GM19452 (cell line): ENCODE measurements at regions not wholly inside any gene's neighbourhood (a gene's known extent, or its start where the extent isn't known, plus 50 kb on each side); places are given as distances from the start of the nearest gene placed in this dataset.
"Not testable (repeated sequence)": the region's sequence is repeated elsewhere in the genome, so short reads cannot be mapped to it uniquely, and the experiment has no call there.

ENCODE experiments used
- ATAC-seq: cut with Tn5 transposase; IDR thresholded peaks from one replicate; pipeline ENCODE4 v1.9.1; 2021; ENCODE audit not compliant: unreplicated experiment

DNA sequence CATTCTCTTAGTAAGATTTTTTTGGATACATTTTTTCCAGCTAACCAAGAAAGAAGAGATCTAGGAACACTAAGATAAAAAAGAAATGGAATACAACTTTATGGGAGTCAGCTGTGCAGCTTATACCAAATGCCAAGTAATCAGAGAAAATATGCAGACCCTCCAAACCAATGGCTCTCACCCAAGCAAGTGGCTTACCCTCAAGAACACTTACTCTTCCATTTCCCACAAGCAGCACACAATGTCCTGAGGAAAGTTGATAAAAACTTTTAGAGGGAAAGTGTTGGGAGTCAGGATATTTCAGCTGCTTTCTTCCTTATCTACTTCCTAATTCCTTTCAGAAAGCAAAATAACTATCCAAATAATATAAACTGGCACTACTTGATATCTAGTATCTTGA is 631.8 kb downstream of the RWDD3 start:
- no peak for ATAC-seq

DNA sequence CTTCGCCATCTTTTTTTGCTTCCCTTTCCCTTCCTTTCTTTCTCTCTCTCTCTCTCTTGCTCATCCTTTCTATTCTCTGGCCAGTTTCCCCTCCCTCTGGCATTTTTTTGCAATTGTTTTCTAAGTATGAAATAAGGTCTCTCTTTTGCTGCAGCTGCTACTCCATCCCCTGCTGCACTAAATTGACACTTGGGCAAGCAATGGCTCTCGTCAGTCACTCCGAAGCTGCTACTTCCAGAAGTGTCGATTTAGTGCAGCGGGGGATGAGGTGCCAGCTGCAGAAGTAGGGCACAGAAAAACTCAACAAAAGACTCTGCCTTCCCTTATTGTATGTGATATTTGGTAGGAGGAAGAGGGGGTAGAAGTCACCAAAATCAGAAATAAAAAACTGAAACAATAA is 642.3 kb downstream of the RWDD3 start:
- no peak for ATAC-seq

DNA sequence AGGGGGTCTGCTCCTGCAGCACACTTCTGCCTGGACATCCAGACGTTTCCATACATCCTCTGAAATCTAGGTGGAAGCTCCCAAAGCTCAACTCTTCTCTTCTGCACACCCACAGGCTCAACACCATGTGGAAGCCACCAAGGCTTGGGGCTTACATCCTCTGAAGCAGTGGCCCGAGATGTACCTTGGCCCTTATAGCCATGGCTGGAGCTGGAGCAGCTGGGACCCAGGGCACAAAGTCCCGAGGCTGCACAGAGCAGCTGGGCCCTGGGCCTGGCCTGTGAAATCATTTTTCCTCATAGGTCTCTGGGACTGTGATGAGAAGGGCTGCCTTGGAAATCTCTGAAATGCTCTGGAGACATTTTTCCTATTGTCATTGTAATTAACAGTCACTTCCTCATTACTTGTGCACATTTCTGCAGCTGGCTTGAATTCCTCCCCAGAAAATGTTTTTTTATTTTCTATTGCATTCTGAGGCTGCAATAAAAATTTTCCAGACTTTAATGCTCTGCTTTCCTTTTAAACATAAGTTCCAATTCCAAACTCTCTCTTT is 645.6 kb downstream of the RWDD3 start:
- ATAC-seq, result no peak

DNA sequence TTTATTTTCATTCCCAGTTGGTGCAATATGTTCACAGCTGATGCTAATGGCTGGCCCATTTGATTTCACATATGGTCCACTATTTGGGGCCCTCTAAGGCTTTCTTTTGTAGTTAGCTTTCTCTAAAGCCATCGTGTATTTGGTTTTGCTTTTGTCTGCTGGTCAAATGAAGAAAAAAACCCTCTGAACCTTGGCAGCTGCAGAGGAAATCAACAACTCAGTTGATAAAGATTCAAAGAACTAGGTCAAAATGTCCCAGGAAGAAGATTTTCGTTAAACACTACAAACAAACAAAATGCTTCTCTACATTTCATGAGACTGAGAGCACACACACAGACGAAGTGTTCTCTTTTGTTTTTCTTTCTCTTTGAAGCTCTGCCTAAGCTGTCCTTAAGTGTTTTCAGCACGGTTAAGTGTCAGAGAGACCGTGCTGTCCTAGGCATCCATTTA is 655.0 kb downstream of the RWDD3 start:
- no peak for ATAC-seq

DNA sequence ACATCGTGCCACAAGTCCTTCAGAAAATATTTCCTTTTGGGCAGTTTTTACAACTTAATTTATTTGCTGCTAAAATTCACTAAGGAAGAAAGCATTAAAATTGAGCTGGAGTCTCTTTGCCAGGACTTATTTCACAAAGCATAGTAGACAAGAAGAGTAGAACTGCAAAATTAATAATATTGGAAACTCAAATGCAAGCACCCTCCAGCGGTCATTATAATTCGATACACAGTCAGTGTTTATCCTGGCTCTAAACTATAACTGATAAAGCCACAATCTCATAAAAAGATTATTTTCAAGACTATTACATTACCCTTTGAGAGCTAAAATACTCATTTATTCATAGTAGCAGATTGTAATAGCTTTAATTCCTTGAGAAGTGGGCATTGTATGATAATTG is 655.4 kb downstream of the RWDD3 start:
- no peak for ATAC-seq

DNA sequence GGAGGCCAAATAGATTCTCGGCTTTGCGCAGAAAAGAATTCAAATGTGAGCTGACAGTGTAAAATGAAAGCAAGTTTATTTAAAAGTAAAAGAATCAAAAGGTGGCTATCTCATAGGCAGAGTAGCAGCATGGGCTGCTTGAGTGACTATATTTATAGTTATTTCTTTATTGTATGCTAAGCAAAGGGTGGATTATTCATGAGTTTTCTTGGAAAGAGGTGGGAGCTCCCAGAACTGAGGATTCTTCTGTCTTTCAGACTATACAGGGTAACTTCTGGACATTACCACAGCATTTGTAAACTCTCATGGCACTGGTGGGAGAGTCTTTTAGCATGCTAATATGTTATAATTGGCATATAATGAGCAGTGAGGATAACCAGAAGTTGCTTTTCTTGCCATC is 659.9 kb downstream of the RWDD3 start:
- no peak for ATAC-seq

DNA sequence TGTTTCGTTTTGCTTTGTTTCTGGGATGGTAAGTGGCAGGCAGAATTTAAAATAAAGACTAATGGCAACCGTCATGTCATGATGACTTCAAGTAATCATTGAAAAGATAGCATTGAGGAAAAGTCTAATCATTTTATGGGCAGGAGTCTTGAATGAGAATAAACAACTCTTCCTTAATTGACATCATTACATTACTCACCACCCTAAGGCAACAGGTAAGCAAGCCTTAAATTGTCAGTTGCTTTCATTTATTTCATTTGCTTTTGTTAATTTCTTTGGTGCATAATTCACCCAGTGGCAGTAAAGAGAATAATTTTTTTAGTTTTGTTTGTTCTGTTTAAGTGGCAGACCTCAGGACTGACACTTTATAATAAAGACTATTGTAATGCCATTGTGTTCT is 669.0 kb downstream of the RWDD3 start:
- ATAC-seq, result no peak

DNA sequence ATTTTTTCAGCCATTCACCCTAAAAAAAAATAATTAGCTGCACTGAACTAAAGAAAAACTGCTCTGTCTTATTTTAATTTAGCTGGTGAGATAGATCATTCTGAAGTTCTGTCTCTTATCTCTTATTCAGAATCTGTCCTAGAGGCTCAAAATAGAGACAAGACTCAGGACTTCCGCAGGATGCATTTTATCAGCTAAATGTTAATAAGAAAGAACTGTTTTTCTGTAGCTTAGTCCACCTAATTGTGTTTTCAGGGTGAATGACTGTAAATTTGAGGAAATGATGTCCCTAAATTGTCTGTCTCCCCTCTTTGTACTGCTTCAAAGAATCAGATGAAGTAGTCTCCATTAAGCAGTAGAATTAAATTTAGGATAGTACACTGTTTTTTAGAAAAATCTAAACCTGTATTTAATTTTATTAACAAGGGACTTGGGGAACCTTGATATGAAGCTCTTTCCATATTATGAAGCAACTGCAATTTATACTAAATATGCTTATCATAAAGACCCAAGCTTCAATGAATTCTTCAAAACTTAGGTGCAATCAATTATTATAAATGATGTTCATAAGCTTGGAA is 671.9 kb downstream of the RWDD3 start:
- no peak for ATAC-seq

DNA sequence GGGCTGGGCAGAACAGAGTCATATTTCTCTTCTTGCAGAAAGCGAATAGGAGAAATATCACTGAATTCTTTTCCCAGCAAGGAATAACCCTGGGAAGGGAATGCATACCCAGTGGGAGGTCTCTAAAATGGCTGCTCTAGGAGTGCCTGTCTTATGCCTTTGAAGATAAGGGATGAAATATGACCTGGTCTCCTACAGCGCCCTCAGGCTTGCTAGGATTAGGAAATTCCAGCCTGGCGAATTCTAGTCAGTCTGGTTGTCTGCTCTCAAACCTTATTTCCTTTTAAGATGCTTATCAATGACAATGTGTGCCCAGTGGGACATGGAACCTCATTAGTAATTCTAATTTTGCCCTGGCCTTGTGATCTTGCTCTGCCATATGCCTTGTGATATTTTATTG is 677.7 kb downstream of the RWDD3 start:
- ATAC-seq, result not testable (repeated sequence)

DNA sequence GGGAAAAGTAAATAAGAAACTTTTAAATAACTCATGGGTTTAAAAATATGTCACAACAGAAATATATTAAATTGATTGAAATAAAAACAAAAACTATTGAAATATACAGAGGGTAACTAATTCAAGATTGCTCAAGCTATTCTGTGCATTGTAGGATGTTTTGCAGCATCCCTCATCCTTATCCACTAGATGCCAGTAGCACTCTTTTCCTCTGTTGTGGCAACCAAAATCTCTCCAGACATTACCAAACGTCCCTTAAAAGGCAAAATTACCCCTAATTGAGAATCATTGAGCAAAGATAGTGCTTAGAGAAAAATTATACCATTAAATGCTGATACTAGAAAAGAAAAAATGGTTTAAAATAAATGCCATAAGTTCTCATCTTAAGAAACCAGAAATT is 682.6 kb downstream of the RWDD3 start:
- no peak for ATAC-seq

DNA sequence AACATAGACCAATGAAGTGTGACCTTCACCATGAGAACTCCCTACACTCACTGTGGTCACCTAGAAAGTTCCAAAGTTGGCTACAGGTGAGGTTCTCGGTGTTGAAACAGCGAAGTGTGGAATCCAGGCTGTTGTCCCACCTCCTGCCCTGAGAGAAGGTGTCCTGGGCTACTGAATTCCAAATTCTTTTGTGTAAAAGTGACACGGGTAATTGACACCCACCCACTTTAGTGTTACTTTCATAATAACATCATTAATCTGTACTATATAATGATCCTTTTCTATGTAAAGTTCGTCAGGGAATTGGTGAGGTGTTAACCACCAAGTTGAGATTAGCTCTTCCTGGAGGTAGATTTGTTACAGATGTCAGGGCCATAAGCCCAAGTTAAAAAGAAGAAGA is 690.7 kb downstream of the RWDD3 start:
- ATAC-seq, result no peak

DNA sequence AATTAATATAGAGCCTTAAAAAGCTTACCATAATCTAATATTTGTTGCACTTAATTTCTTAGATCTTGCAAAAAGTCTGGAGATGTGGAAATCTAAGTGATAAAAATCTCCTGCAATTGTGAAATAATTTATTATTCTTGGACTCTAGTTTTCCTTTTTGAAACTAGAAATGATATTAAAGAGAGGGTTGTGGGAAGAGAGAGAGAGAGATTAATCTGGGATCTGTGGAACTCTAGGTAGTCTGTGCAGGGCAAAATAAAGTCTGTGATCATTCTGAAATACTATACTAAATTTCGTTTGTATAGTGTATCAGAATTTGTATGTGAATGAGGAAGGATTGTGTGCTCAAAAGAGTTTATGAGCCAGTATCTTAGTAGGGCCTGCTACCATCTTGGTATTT is 692.3 kb downstream of the RWDD3 start:
- no peak for ATAC-seq

DNA sequence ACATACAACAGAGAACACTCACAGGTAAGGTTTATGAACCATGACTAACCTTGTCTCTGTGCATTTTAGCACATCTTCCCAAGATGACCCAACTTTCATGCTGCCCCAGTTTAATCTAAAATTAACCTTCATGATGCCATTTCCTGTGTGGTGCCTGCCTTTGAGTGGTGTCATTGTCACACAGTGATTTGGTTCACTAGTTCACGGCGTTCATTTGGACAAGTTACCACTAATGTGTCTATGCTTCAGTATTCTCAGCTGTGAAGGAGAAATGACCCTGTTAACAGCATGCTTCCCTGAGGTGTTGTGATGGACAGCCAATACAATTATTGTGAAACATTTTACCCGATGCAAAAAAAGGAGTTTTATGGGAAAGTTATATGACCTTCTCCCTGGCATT is 693.1 kb downstream of the RWDD3 start:
- ATAC-seq, result no peak

DNA sequence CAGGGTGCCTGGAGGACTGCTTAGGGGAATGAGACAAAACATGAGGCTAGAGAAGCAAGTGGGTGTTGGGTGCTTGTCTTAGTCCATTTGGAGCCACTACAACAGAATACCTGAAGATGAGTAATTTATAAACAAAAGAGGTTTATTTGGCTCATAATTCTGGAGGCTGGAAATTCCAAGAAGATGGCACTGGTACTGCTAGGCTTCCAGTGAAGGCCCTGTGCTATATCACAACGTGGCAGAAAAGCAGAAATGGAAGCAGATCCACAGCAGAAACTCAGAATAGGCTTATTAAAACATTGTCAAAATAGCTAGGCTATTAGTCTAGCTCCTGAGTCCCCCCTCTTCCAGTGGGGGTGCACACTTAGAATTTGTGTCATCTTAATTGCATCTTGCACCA is 701.7 kb downstream of the RWDD3 start:
- ATAC-seq, result no peak

DNA sequence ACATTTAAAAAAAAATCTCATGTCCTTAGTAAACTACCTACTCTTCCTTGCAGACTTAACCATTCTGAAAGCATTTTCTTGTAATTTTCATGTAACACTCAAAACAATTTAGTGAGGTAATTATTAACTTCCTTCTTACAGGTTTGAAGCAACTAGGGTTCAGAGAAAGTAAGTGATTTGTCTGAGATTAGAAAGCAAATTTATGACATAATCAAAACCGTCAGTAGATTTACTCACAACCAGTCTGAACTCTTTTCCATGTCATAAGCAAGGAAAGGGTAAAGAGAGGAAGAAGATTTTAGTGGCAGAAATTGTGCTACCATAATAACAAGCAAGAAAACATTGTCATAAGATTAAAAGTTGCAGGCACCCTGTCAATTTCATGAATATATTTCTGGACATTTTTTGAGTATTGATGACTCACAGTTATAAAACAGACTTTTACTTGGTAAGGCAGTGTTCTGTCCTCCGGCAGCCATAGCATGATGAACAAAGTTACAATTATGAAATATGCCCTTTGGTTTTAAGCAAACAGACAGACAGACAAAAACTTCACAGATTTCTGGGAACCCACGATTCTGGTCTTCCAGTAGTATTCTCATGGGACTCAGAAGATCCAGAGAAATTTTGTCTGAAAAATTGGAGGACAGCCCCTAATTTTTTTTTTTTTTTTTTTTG is 707.2 kb downstream of the RWDD3 start:
- ATAC-seq, result no peak

DNA sequence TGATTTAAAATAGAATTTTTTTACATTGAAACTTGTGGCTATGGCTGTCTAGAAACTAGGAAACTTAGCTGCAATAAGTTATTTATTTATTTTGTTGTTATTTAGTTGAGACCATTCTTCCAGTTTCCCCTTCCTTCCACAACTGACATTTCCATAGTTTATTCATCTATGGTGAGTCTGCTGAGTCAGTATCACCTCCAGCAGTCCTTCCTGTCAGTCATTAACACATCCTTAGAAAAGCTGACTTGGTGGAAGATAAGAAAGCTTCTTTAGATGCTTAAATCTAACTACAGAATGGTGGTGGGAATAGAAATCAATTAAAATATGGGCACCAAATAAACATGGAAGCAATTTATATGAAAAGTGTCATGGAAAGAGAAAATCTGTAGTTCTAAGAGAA is 714.0 kb downstream of the RWDD3 start:
- no peak for ATAC-seq

DNA sequence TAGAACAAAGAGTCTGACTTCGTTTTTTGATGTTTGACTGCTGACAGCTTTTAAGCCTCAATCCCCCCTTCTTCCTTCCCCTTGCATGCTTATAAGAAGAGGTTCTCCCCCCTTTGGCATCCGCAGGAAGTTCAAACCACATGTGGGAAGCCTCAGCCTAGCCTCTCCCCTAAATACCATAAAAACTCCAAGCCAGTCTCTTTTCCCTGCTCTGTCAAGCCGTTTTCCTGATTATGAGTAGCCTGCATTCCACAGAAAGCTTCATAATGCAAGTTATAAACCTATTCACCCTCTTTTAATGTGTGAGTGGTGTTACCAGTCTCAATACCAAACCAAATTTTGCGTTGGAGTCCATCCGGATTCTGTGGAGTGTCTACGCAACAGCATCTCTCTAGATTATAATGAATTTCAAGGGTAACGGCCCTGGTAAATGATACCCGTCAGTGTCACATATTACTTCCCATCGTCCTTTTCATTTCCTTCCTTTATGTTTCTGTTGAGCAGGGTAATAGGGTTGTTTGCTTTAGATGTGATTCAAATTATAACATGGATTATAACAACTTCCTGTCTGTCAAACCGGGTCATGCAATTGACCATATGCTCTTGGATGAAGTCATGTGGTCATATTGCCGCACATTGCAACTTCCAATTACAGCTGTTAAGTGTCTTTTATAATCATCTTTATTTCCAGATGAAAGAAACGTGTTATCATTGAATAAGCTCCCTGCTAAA is 717.5 kb downstream of the RWDD3 start:
- no peak for ATAC-seq

DNA sequence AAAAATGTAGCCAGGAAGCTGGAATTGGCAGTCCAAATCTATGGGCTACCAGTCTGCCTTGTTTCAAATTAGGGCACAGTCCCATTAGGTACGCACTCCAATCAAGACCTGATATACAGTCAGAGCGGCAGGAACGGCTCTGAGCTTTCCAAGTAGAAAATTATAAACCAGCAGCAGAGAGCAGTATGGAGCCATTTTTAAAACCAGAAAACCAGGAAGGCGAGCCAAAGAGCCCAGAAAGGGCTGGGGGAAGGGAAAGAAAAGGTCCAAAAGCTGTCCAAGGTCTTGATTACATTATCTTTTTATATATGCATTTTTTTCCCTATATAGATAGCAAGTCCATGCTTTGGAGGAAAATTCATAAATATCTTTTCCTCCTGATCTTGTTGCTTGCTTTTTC is 719.0 kb downstream of the RWDD3 start:
- ATAC-seq, result no peak

DNA sequence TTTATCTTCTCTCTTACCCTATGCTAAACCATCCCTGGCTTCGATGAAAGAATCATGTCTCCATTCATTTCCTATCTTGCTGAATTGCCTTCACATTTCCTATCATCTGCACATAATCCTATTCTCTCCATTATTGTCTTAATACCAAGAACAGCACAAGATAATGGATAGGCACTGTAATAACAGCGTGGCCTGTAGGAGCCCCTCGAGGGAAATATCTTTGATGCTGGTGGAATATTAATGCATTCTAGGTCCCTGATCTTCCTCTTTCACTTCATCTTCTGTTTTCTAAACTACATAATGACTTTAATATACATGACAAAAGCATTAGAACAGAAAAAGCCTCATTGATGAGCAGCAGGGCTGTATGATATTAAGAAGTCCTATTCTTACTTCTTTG is 720.6 kb downstream of the RWDD3 start:
- ATAC-seq, result no peak

DNA sequence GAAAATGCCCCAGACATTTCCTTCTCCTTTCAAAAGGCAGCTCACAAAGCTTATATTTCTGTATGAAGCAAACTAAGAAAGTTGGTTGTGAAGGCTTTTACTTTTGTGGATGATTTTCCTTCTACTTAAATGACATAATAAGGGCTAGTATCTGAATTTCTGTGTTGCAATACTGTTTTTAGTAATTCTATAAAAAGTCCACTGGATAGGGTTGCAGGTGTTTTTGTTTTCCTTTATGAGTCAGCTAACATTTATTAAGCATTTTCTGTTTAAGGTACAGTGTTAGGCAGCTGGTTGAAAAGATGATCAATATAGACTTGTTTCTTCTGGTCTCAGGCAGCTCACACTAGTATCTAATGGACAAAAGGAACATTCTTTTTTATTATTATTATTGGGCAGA is 722.2 kb downstream of the RWDD3 start:
- ATAC-seq, result no peak

DNA sequence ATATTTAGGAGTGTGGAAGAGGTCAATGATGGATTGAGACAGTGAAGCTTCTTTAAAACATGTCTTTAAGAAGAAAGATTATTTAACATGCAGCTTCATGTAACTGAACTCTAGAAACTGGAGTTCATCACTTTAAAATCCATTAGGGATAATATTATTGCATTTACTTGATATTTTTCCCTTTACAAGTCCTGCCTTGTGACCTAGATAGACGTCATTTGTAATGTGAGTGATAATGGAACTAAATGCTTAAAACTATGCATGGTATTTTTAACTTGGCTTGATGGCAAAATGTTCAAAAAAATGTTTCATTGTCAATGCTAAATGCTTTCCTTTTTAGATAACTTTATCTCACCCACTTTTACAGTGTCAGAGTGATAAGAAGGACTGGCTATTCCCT is 723.7 kb downstream of the RWDD3 start:
- no peak for ATAC-seq

DNA sequence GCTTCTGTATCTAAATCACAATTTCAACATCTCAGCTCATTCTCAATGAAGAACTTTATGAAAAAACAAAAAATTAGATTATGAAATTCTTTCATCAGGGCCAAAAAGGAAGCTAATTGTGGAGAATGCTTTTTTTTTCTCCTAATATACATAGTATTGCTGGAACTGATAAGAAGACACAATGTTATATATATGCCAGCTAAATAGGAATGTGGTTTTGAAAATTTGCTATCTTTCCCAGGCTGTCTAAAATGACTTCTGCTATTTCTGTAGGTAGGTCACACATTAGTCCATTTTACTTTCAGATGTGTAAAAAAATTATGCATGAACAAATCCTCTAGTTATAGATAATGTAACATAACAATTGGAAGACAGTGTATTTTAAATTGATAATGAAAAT is 732.9 kb downstream of the RWDD3 start:
- ATAC-seq, result no peak
